NCI-H146 (cell line): ENCODE measurements at regions not wholly inside any gene's neighbourhood (a gene's known extent, or its start where the extent isn't known, plus 50 kb on each side); places are given as distances from the start of the nearest gene placed in this dataset.

Experiments
- DNase-seq: peaks from one replicate; lab custom pipeline; 2025; lab: John Stamatoyannopoulos, UW

GRCh38 chr6:166046982-166047381, 120.7 kb downstream of the TBXT start:
- no peak for DNase-seq

GRCh38 chr6:166046226-166046625, 121.4 kb downstream of the TBXT start:
- no peak for DNase-seq

DNA sequence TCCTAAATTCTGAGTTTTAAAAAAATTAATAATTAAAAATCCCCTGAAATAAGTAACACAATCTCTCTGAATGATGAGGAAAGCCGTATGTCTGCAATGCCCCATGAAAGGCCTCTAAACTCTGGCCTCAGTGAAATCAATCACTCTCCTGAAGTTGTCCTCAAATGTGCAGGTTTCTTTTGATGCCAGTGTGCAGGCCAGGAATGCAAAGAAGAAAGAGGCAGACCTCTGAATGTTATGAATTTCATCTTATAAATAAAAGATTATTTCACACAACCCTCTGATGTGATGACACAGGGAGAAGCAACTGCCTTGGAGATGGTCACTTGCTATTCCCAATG, 121.8 kb downstream of the TBXT start:
- DNase-seq = no peak

GRCh38 chr6:166045173-166045859, 122.3 kb downstream of the TBXT start:
- no peak for DNase-seq

- DNase-seq = no peak
Observed at GRCh38 chr6:166041277-166041676, 126.4 kb downstream of the TBXT start.

DNA sequence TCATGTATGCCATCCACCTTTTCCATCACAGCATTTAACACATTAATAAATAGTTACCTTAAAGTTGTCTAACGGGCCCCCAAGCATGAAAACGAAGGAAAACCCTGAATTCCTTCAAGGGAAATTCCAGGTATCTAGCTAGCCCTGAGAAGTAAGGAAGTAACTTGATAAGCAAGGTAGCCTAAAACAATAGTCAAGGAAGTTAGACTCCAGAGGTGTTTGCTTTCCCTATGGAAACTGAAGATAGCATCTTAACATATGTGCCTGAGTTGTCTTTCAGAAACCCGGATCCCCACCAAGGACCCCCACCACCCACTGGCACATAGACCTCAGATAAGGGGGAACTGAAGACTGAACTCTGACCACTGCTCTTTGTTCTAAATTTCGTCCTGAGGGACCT, 127.4 kb downstream of the TBXT start:
- DNase-seq = no peak

- DNase-seq = no peak
Observed at GRCh38 chr6:166036316-166037095, 131.1 kb downstream of the TBXT start.

DNA sequence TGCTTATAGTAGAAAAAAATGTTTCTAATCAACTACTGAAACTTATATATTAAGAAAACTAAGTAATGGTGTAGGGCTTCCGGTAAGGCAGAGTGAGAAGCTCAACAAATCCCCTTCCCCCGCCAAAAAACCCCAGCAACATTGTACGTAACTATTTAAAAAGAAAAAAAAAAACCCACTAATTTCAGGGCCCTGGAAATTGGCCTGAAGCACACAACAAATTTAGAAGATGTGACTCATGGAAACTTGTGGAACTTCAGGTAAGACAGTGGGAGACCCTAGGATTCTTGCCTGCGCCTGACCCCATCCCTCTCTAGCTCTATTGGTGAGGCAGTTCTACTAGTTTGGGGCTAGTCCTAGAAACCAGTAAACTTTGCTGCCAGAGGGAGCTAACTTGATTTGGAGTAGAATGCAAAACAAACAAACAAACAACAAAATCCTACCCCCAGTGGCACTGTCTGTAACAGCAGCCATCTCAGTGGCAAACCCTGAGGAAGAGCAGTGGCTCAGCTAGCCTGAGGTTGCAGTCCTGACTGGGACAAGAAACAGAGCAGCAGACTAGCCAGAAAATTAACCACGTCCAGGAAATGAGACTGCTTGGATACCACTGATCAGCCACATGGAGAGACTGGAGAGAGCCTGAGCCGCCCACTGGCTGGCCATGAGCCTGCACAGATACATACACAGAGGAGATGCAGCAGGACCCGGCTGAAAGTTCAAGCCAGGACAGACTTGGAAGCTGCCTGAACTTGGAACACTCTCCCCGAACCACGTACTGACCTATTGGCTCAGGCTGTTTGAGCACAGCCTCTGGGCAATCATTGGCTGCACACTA, 135.1 kb downstream of the TBXT start:
- DNase-seq = no peak

DNA sequence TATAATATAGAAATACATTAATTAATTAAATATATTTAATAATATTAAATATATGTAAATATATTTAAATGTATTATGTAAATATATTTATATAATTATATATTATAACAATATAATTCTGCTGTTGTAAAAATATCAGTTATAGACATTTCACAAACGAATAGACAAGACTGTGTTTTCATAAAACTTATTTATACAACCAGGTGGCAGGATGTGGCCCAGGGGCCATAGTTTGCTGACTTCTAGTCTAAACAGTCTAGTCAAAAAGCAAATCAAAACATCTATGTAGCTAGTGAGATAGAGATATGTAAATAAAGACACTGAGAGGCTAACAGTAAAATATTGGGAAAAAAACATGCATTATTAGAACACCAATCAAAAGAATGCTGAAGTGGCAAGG, 136.4 kb downstream of the TBXT start:
- DNase-seq = no peak

GRCh38 chr6:166029506-166029905, 138.1 kb downstream of the TBXT start:
- DNase-seq = no peak

GRCh38 chr6:166027761-166028160, 139.9 kb downstream of the TBXT start:
- DNase-seq = no peak

DNA sequence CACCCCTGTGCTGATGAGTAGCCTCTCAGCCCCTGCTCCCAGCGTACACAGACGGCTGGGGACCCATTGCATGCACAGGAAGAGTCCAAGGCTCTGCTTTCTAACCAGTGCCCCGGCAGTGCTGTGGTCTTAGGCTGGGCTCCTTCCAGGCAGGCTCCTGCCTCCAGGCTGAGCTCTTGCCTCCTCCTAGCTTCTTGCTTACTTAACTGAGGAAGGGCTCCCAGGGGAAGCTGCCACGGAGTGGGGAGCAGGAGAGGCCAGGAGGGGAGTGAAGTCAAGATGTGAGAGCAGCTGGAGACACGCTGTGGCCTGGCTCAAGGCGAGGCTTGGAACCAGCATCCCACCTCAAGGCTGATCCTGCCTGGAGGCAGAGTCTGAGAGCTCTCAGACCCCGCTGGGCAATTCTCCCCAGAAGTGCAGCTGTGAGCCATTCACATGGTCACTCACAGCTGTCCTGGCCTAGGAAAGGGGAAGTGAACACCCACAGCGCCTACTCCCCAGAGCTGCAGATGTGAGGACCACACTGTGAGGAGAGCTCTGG, 141.0 kb downstream of the TBXT start:
- no peak for DNase-seq

DNA sequence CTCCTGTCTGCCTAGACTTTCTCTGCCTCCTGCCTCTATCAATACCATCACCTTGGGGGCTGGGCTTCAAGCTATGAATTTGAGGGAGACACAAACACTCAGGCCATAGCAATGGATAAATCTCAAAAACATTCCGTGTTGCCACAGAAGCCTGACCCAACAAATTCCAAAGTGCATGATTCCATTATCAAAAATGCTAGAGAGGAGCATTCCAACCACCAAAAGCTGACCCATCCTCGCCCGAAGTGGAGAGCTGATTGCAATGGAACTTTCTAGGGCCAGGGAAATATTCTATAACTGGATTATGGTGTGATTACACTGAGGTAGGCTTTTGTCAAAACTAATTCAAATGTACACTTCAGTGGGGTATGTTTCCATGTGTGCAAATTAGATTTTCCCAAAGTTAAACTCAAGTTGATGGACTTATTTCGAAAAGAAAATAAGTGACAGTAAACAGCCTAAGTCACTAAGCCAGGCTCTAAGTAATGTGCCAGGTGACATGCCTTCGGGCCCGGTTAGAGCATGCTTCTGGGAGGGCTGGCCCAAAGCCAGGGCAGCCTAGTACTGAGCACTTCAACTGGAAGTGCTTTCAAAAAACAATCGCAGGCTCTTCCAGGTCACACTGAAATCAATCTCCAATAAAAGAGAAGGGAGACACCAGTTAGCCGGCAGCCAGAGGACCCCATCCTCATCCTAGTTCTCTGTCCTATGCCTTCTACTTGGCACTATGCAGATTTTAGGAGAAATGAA, 142.3 kb downstream of the TBXT start:
- no peak for DNase-seq

GRCh38 chr6:166024252-166024651, 143.4 kb downstream of the TBXT start:
- DNase-seq = peak; percentile 18

DNA sequence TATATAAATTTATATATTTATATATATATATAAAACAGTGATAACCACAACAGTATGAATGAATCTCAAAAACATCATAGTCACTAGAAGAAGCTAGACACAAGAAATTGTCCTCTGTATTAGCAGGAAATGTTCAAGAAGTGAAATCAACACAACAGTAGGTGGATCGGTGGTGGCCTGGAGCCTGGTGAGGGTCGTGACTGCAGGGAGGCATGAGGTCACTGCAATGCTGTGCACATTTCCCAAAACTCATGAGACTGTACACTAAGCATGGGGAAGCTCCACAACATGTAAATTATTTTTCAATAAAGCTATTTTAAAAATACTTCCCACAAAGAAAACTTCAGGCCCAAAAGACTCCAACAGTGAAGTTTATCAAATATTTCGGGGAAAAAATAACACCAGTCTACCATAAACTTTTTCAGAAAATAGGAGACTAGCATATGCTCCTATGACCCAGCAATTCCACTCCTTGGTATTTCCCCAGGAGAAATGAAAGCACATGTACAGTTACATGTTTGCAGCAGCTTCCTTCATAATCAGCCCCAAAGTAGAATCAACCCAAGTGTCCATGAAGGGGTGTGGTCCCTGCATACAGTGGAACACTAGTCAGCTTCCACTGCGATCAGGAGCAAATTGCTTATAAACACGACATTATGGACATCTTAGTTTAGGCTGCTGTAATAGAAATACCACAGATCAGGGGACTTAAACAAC, 144.2 kb downstream of the TBXT start:
- no peak for DNase-seq

GRCh38 chr6:166021429-166021828, 146.2 kb downstream of the TBXT start:
- DNase-seq = no peak

- DNase-seq = no peak
Observed at GRCh38 chr6:166019214-166019613, 148.4 kb downstream of the TBXT start.

DNA sequence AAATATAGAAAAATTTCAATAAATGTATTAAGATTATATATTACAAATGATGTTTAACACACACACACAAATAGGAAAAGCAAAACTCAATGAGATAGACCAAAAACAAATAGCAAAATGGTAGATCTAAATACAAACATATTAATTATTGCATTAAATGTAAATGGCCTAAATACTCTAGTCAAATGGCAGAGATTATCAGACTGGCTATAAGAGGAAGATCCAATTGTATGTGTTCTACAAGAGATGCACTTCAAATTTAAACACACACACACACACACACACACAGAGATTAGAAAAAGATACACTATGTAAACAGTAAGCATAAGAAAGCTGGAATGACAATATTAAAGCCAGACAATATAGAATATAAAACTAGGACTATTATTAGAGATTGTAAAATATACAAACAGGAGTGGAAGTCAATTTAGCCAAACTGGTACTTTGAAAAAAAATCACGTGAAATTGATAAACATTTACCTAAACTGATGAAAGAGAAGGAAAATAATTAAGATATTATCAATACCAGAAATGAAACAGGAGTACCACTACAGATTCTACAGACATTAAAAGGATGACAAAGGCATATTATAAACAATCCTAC, 150.5 kb downstream of the TBXT start:
- DNase-seq = no peak

GRCh38 chr6:166014966-166015365, 152.7 kb downstream of the TBXT start:
- no peak for DNase-seq

DNA sequence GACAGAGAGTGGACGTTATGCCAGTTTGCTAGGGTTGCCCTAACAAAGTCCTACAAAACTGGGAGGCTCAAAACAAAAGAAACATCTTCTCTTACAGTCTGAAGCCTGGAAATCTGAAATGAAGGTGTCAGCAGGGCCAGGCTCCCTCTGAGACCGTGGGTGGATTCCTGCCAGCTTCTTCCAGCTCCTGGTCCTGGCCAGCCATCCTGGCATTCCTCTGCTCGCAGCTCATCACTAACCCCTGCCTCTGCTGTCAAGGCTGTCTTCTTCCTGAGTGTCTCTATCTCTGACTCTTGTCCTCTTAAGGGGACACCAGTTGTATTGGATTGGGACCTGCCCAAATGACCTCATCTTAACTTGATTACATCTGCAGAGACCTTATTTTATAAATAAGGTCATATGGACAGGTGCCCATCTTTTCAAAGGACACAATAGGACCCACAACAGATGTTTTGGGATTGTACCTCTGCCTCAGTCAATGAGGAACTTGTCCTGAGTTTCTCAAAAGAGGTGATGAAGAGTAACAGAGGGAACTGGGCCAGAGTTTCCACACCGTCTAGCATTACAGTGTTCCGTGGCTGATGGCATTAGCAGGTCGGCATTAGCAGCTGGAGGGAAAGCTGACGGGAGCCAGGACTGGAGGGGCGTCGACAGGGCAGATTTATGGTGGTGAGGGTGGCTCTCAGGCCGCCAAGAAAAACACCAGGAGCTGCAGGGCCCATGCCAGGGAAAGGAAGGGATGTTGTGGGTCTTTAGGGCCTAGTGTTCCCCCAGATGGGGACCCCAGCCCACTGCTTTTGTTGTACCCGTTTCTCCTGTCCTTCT, 157.3 kb downstream of the TBXT start:
- DNase-seq = no peak
